ENCODE measurements at regions not wholly inside any gene's neighbourhood (a gene's known extent, or its start where the extent isn't known, plus 50 kb on each side); places are given as distances from the start of the nearest gene placed in this dataset.

GRCh38 chr10:52469970-52470705, 156.1 kb downstream of the DKK1 start:
- Mint-ChIP-seq H3K9me3 (peaks cover 16% of the 10 kb centered on the region), H3K4me1 (no peaks in the 10 kb centered on the region), H3K27ac (ENCODE audit: low read depth) (no peak overlapping the region), H3K36me3 (ENCODE audit: insufficient read depth) (no peaks in the 10 kb centered on the region), H3K4me3 (no peak overlapping the region), H3K27me3 (no peaks in the 10 kb centered on the region)
- ATAC-seq (replicated peaks; ENCODE audit: extremely low read depth, poor library complexity, severe bottlenecking) (no peak), DNase-seq (ENCODE audit: low spot score in 2 of 2) (no peak)

- no peak for ATAC-seq (replicated peaks; ENCODE audit: extremely low read depth, poor library complexity, severe bottlenecking)
Observed at GRCh38 chr10:52472406-52473146, 158.5 kb downstream of the DKK1 start.

GRCh38 chr10:52474265-52474664, 160.2 kb downstream of the DKK1 start:
- ATAC-seq (replicated peaks; ENCODE audit: extremely low read depth, poor library complexity, severe bottlenecking) (no peak), DNase-seq (ENCODE audit: low spot score in 2 of 2) (no peak)
- no peaks in the 10 kb centered on the region for H3K27me3 Mint-ChIP-seq
- H3K9me3 Mint-ChIP-seq: peaks cover 12% of the 10 kb centered on the region
- peaks cover 2% of the 10 kb centered on the region for H3K36me3 Mint-ChIP-seq (ENCODE audit: insufficient read depth)
- no peak overlapping the region for H3K27ac Mint-ChIP-seq (ENCODE audit: low read depth)
- H3K4me1 Mint-ChIP-seq: no peaks in the 10 kb centered on the region
- no peak overlapping the region for H3K4me3 Mint-ChIP-seq

More at GRCh38 chr10:52472406-52473146, 158.5 kb downstream of the DKK1 start:
- Mint-ChIP-seq H3K27ac (ENCODE audit: low read depth) (no peak overlapping the region), H3K27me3 (no peaks in the 10 kb centered on the region), H3K4me1 (no peaks in the 10 kb centered on the region), H3K36me3 (ENCODE audit: insufficient read depth) (peaks cover 2% of the 10 kb centered on the region), H3K4me3 (no peak overlapping the region), H3K9me3 (peaks cover 22% of the 10 kb centered on the region)
- no peak for DNase-seq (ENCODE audit: low spot score in 2 of 2)

- no peak for ATAC-seq (replicated peaks; ENCODE audit: extremely low read depth, poor library complexity, severe bottlenecking)
- H3K4me3 Mint-ChIP-seq: no peak overlapping the region
- H3K36me3 Mint-ChIP-seq (ENCODE audit: insufficient read depth): peaks cover 2% of the 10 kb centered on the region
- no peaks in the 10 kb centered on the region for H3K4me1 Mint-ChIP-seq
- H3K27ac Mint-ChIP-seq (ENCODE audit: low read depth): no peak overlapping the region
- no peaks in the 10 kb centered on the region for H3K27me3 Mint-ChIP-seq
- H3K9me3 Mint-ChIP-seq: peaks cover 12% of the 10 kb centered on the region
- DNase-seq (ENCODE audit: low spot score in 2 of 2): no peak
Observed at GRCh38 chr10:52477305-52477704, 163.2 kb downstream of the DKK1 start.

- Mint-ChIP-seq H3K9me3 (peaks cover 18% of the 10 kb centered on the region), H3K4me3 (no peak overlapping the region), H3K4me1 (no peaks in the 10 kb centered on the region), H3K36me3 (ENCODE audit: insufficient read depth) (peaks cover 2% of the 10 kb centered on the region), H3K27me3 (no peaks in the 10 kb centered on the region), H3K27ac (ENCODE audit: low read depth) (no peak overlapping the region)
- no peak for DNase-seq (ENCODE audit: low spot score in 2 of 2)
- ATAC-seq (replicated peaks; ENCODE audit: extremely low read depth, poor library complexity, severe bottlenecking): no peak
Observed at GRCh38 chr10:52479567-52479966, 165.5 kb downstream of the DKK1 start.

GRCh38 chr10:52481986-52482555, 168.0 kb downstream of the DKK1 start:
- Mint-ChIP-seq H3K36me3 (ENCODE audit: insufficient read depth) (no peaks in the 10 kb centered on the region), H3K4me1 (no peaks in the 10 kb centered on the region), H3K27ac (ENCODE audit: low read depth) (no peak overlapping the region), H3K4me3 (no peak overlapping the region), H3K9me3 (peaks cover 10% of the 10 kb centered on the region), H3K27me3 (no peaks in the 10 kb centered on the region)
- no peak for ATAC-seq (replicated peaks; ENCODE audit: extremely low read depth, poor library complexity, severe bottlenecking)
- DNase-seq (ENCODE audit: low spot score in 2 of 2): no peak

GRCh38 chr10:52483587-52483986, 169.5 kb downstream of the DKK1 start:
- Mint-ChIP-seq H3K4me1 (no peaks in the 10 kb centered on the region), H3K4me3 (no peak overlapping the region), H3K27me3 (no peaks in the 10 kb centered on the region), H3K36me3 (ENCODE audit: insufficient read depth) (no peaks in the 10 kb centered on the region), H3K9me3 (peaks cover 10% of the 10 kb centered on the region), H3K27ac (ENCODE audit: low read depth) (no peak overlapping the region)
- ATAC-seq (replicated peaks; ENCODE audit: extremely low read depth, poor library complexity, severe bottlenecking) (no peak), DNase-seq (ENCODE audit: low spot score in 2 of 2) (no peak)

- DNase-seq (ENCODE audit: low spot score in 2 of 2): no peak
- H3K9me3 Mint-ChIP-seq: peaks cover 10% of the 10 kb centered on the region
- H3K36me3 Mint-ChIP-seq (ENCODE audit: insufficient read depth): no peaks in the 10 kb centered on the region
- H3K27ac Mint-ChIP-seq (ENCODE audit: low read depth): no peak overlapping the region
- H3K4me1 Mint-ChIP-seq: no peaks in the 10 kb centered on the region
- ATAC-seq (replicated peaks; ENCODE audit: extremely low read depth, poor library complexity, severe bottlenecking): no peak
- no peak overlapping the region for H3K4me3 Mint-ChIP-seq
- no peaks in the 10 kb centered on the region for H3K27me3 Mint-ChIP-seq
Observed at GRCh38 chr10:52484206-52485065, 170.4 kb downstream of the DKK1 start.

- Mint-ChIP-seq H3K27ac (ENCODE audit: low read depth) (no peak overlapping the region), H3K4me1 (no peaks in the 10 kb centered on the region), H3K9me3 (peaks cover 10% of the 10 kb centered on the region), H3K4me3 (no peak overlapping the region), H3K36me3 (ENCODE audit: insufficient read depth) (no peaks in the 10 kb centered on the region), H3K27me3 (no peaks in the 10 kb centered on the region)
- DNase-seq (ENCODE audit: low spot score in 2 of 2): no peak
- no peak for ATAC-seq (replicated peaks; ENCODE audit: extremely low read depth, poor library complexity, severe bottlenecking)
Observed at GRCh38 chr10:52485462-52485861, 171.4 kb downstream of the DKK1 start.

- no peaks in the 10 kb centered on the region for H3K36me3 Mint-ChIP-seq (ENCODE audit: insufficient read depth)
- no peaks in the 10 kb centered on the region for H3K4me1 Mint-ChIP-seq
- peaks cover 10% of the 10 kb centered on the region for H3K9me3 Mint-ChIP-seq
- no peak overlapping the region for H3K27ac Mint-ChIP-seq (ENCODE audit: low read depth)
- no peaks in the 10 kb centered on the region for H3K27me3 Mint-ChIP-seq
- no peak for ATAC-seq (replicated peaks; ENCODE audit: extremely low read depth, poor library complexity, severe bottlenecking)
- DNase-seq (ENCODE audit: low spot score in 2 of 2): no peak
- no peak overlapping the region for H3K4me3 Mint-ChIP-seq
Observed at GRCh38 chr10:52486840-52487611, 172.9 kb downstream of the DKK1 start.

- Mint-ChIP-seq H3K4me3 (no peak overlapping the region), H3K4me1 (no peaks in the 10 kb centered on the region), H3K27ac (ENCODE audit: low read depth) (no peak overlapping the region), H3K9me3 (peaks cover 4% of the 10 kb centered on the region), H3K27me3 (no peaks in the 10 kb centered on the region), H3K36me3 (ENCODE audit: insufficient read depth) (no peaks in the 10 kb centered on the region)
- DNase-seq (ENCODE audit: low spot score in 2 of 2): no peak
- ATAC-seq (replicated peaks; ENCODE audit: extremely low read depth, poor library complexity, severe bottlenecking): no peak
Observed at GRCh38 chr10:52488606-52489485, 174.8 kb downstream of the DKK1 start.

Data from central memory CD8-positive, alpha-beta T cell (primary cell).